CD14-positive monocyte (primary cell): ENCODE measurements at regions not wholly inside any gene's neighbourhood (a gene's known extent, or its start where the extent isn't known, plus 50 kb on each side); places are given as distances from the start of the nearest gene placed in this dataset.

ENCODE experiments used
- DNase-seq, 3 donors: peaks; one replicate each; pipeline ENCODE4 v3.0.0-alpha.2; 2011 to 2022
- H2AFZ ChIP-seq: 2 replicates; pipeline ENCODE4 v1.6.0; 2012; ENCODE audit warnings: mild to moderate bottlenecking, low read depth, low read length, inconsistent platforms; ENCODE audit not compliant: insufficient read depth, poor library complexity, severe bottlenecking
- H3K27ac ChIP-seq, 2 donors: 1 replicate in 1 of 2; 2 replicates in 1 of 2; pipeline ENCODE4 v1.5.1; 2012 to 2013; ENCODE audit warnings: low read length in 2 of 2, control low read depth in 1 of 2, inconsistent platforms in 1 of 2, low read depth in 1 of 2, mild to moderate bottlenecking in 1 of 2
- H3K27me3 ChIP-seq, 2 donors: one replicate each; pipeline versions ENCODE4 v1.6.0 to v1.6.1; 2011 to 2013; ENCODE audit warnings: low read length in 2 of 2; ENCODE audit not compliant: control insufficient read depth in 2 of 2, insufficient read depth in 2 of 2
- H3K36me3 ChIP-seq, 2 donors: replicated peaks in 1 of 2; 1 replicate in 1 of 2; 2 replicates in 1 of 2; pipeline versions ENCODE4 v1.5.1 to v1.6.1; 2012 to 2013; ENCODE audit warnings: low read length in 2 of 2, control low read depth in 1 of 2, inconsistent platforms in 1 of 2, mild to moderate bottlenecking in 1 of 2; ENCODE audit not compliant: insufficient read depth in 2 of 2, control insufficient read depth in 1 of 2
- H3K4me1 ChIP-seq, 2 donors: 1 replicate in 1 of 2; 2 replicates in 1 of 2; pipeline versions ENCODE4 v1.5.1 to v1.6.1; 2012 to 2013; ENCODE audit warnings: low read length in 2 of 2, control low read depth in 1 of 2, inconsistent platforms in 1 of 2, mild to moderate bottlenecking in 1 of 2, moderate library complexity in 1 of 2; ENCODE audit not compliant: insufficient read depth in 2 of 2, control insufficient read depth in 1 of 2
- H3K4me2 ChIP-seq: replicated peaks from 2 replicates; pipeline ENCODE3; 2012; ENCODE audit warnings: low read length, moderate library complexity, mild to moderate bottlenecking; ENCODE audit not compliant: poor library complexity, severe bottlenecking; ENCODE audit errors: extremely low read depth
- H3K4me3 ChIP-seq, 3 experiments: fragments of 200-600 bp in 1 of 3; sonication (generic) in 1 of 3; replicated peaks in 1 of 3; 1 replicate in 2 of 3; 2 replicates in 1 of 3; pipeline ENCODE4 v1.5.1; 2011 to 2013; ENCODE audit warnings: low read length in 3 of 3, mild to moderate bottlenecking in 3 of 3, control low read depth in 2 of 3, low read depth in 2 of 3, inconsistent platforms in 1 of 3, moderate library complexity in 1 of 3
- H3K79me2 ChIP-seq: 2 replicates; pipeline ENCODE4 v1.6.0; 2012; ENCODE audit warnings: mild to moderate bottlenecking, control low read depth, inconsistent platforms, low read length, moderate library complexity; ENCODE audit not compliant: insufficient read depth
- H3K9ac ChIP-seq: 2 replicates; pipeline ENCODE4 v1.6.0; 2017; ENCODE audit warnings: low read length, mild to moderate bottlenecking; ENCODE audit not compliant: insufficient read depth, poor library complexity, severe bottlenecking
- H3K9me3 ChIP-seq, 2 donors: replicated peaks in 1 of 2; 1 replicate in 1 of 2; 2 replicates in 1 of 2; pipeline versions ENCODE4 v1.5.1 to v1.6.1; 2012 to 2013; ENCODE audit warnings: low read length in 2 of 2, control low read depth in 1 of 2; ENCODE audit not compliant: control insufficient read depth in 1 of 2, insufficient read depth in 1 of 2
- H4K20me1 ChIP-seq: 2 replicates; pipeline ENCODE4 v1.6.0; 2012; ENCODE audit warnings: mild to moderate bottlenecking, low read length, control low read depth, moderate library complexity; ENCODE audit not compliant: insufficient read depth
- H3K27ac Mint-ChIP-seq, 7 donors: one replicate each; pipeline ENCODE4 v1.8.0; 2020; ENCODE audit warnings: mild to moderate bottlenecking in 7 of 7, mixed read lengths in 7 of 7, moderate library complexity in 6 of 7, inconsistent platforms in 2 of 7
- H3K27me3 Mint-ChIP-seq, 3 donors: one replicate each; pipeline ENCODE4 v1.8.0; 2021 to 2022; ENCODE audit warnings: low read depth in 3 of 3, mild to moderate bottlenecking in 3 of 3, mixed read lengths in 3 of 3, moderate library complexity in 3 of 3, inconsistent platforms in 1 of 3
- H3K36me3 Mint-ChIP-seq, 2 donors: one replicate each; pipeline ENCODE4 v1.8.0; 2020; ENCODE audit warnings: mixed read lengths in 2 of 2, inconsistent platforms in 1 of 2, mild to moderate bottlenecking in 1 of 2
- H3K4me1 Mint-ChIP-seq: one replicate; pipeline ENCODE4 v1.8.0; 2020; ENCODE audit warnings: mild to moderate bottlenecking, mixed read lengths
- H3K4me3 Mint-ChIP-seq, 2 donors: one replicate each; pipeline ENCODE4 v1.8.0; 2020; ENCODE audit warnings: mild to moderate bottlenecking in 2 of 2, mixed read lengths in 2 of 2, moderate library complexity in 1 of 2
- H3K9me3 Mint-ChIP-seq, 7 donors: one replicate each; pipeline ENCODE4 v1.8.0; 2020 to 2022; ENCODE audit warnings: mixed read lengths in 7 of 7, mild to moderate bottlenecking in 6 of 7, moderate library complexity in 6 of 7, inconsistent platforms in 2 of 7
- WGBS: methylation state at CpG from one replicate; pipeline ENCODE4 v1.1.5; 2013; ENCODE audit warnings: missing lambda C conversion rate; ENCODE audit not compliant: insufficient coverage; 5-methylcytosine and 5-hydroxymethylcytosine counted together
- intact Hi-C, 2 donors: fragments of 100-400 bp; cut with micrococcal nuclease; formaldehyde crosslinking; loops; one replicate each; pipeline versions ENCODE4 v1.15.0 to v1.15.1; 2023
- TF ChIP-seq, protein P1 (sequence below): fragments of 200-600 bp; IDR thresholded peaks from one replicate; pipeline ENCODE4 v1.8.0; 2022; ENCODE audit warnings: antibody characterized with exemption, mild to moderate bottlenecking

GRCh38 chr12:114263056-114263805, 142.7 kb downstream of the TBX5 start:
- H3K9me3 Mint-ChIP-seq = peaks cover 0 to 2% (median 0%) of the 10 kb centered on the region in 7 donors
- no peaks in the 10 kb centered on the region for H3K36me3 Mint-ChIP-seq
- 71% methylated on average over 1 of the region's 2 CpGs for WGBS
- H3K27ac Mint-ChIP-seq = no peak overlapping the region
- no peak overlapping the region for H3K4me2 ChIP-seq
- H3K79me2 ChIP-seq = no peaks in the 10 kb centered on the region
- no peak for DNase-seq
- no peaks in the 10 kb centered on the region for H3K4me1 ChIP-seq
- no peaks in the 10 kb centered on the region for H3K36me3 ChIP-seq
- intact Hi-C loops = no loop called here
- H3K4me1 Mint-ChIP-seq = no peaks in the 10 kb centered on the region
- no peaks in the 10 kb centered on the region for H4K20me1 ChIP-seq
- TF ChIP-seq, protein P1, sequence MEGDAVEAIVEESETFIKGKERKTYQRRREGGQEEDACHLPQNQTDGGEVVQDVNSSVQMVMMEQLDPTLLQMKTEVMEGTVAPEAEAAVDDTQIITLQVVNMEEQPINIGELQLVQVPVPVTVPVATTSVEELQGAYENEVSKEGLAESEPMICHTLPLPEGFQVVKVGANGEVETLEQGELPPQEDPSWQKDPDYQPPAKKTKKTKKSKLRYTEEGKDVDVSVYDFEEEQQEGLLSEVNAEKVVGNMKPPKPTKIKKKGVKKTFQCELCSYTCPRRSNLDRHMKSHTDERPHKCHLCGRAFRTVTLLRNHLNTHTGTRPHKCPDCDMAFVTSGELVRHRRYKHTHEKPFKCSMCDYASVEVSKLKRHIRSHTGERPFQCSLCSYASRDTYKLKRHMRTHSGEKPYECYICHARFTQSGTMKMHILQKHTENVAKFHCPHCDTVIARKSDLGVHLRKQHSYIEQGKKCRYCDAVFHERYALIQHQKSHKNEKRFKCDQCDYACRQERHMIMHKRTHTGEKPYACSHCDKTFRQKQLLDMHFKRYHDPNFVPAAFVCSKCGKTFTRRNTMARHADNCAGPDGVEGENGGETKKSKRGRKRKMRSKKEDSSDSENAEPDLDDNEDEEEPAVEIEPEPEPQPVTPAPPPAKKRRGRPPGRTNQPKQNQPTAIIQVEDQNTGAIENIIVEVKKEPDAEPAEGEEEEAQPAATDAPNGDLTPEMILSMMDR = no peak
- H3K4me3 Mint-ChIP-seq = no peak overlapping the region
- H3K27ac ChIP-seq = no peak overlapping the region
- no peak overlapping the region for H3K9ac ChIP-seq
- no peaks in the 10 kb centered on the region for H3K9me3 ChIP-seq
- peaks cover 2 to 5% (median 2%) of the 10 kb centered on the region in 3 donors for H3K27me3 Mint-ChIP-seq
- H3K27me3 ChIP-seq = no peaks in the 10 kb centered on the region
- no peak overlapping the region for H3K4me3 ChIP-seq
- no peak overlapping the region for H2AFZ ChIP-seq

- intact Hi-C loops = no loop called here
- no peak for DNase-seq
- WGBS = 93% methylated on average over 4 of the region's 4 CpGs
- Mint-ChIP-seq H3K4me1 (no peaks in the 10 kb centered on the region), H3K27ac (no peak overlapping the region), H3K4me3 (no peak overlapping the region), H3K36me3 (no peaks in the 10 kb centered on the region), H3K27me3 (peaks cover 0 to 5% (median 3%) of the 10 kb centered on the region in 3 donors), H3K9me3 (peaks cover 2 to 8% (median 8%) of the 10 kb centered on the region in 7 donors)
- Histone ChIP-seq H3K27ac (no peak overlapping the region), H3K36me3 (no peaks in the 10 kb centered on the region), H3K4me1 (no peaks in the 10 kb centered on the region), H3K27me3 (no peaks in the 10 kb centered on the region), H3K4me3 (no peak overlapping the region), H2AFZ (no peak overlapping the region), H3K9me3 (peaks cover 6 to 11% of the 10 kb centered on the region in 2 donors), H4K20me1 (no peaks in the 10 kb centered on the region), H3K4me2 (no peak overlapping the region), H3K79me2 (no peaks in the 10 kb centered on the region), H3K9ac (no peak overlapping the region)
- TF ChIP-seq, protein P1 = no peak
Observed at GRCh38 chr12:114257687-114258086, 148.3 kb downstream of the TBX5 start.
